HepG2 (cell line): ENCODE measurements at regions not wholly inside any gene's neighbourhood (a gene's known extent, or its start where the extent isn't known, plus 50 kb on each side); places are given as distances from the start of the nearest gene placed in this dataset.
A peak's percentile ranks its signal among the peaks of the same experiment; 100 is the strongest.

Source experiments
- ATF7-NPFF ChIP-seq: sonication (generic); formaldehyde crosslinking; IDR thresholded peaks from 2 replicates; pipeline ENCODE4 v1.8.1; 2023; ENCODE audit warnings: mild to moderate bottlenecking, low read depth, missing genetic modification reagents, moderate library complexity
- BHLHE40 ChIP-seq: IDR thresholded peaks from 2 replicates; pipeline ENCODE4 v1.6.1; 2011; ENCODE audit warnings: low read length, improper control_type of control experiment
- FOSL1 ChIP-seq: sonication (generic); formaldehyde crosslinking; IDR thresholded peaks from 2 replicates; pipeline ENCODE4 v1.9.0; 2021; ENCODE audit warnings: missing genetic modification reagents, borderline replicate concordance
- GTF3A ChIP-seq: sonication (generic); formaldehyde crosslinking; conservative IDR thresholded peaks from 2 replicates; pipeline ENCODE4 v1.4.0; 2020; ENCODE audit warnings: mild to moderate bottlenecking, missing genetic modification reagents
- HOXD1 ChIP-seq: sonication (generic); formaldehyde crosslinking; IDR thresholded peaks from 2 replicates; pipeline ENCODE4 v1.5.0; 2020; ENCODE audit warnings: missing genetic modification reagents
- MTF1 ChIP-seq: sonication (generic); formaldehyde crosslinking; IDR thresholded peaks from 2 replicates; pipeline ENCODE4 v1.5.0; 2020; ENCODE audit warnings: missing genetic modification reagents
- THAP11 ChIP-seq: IDR thresholded peaks from 2 replicates; pipeline ENCODE4 v1.6.1; 2016; ENCODE audit warnings: missing biosample characterization, missing genetic modification reagents
- ZNF333 ChIP-seq: sonication (generic); formaldehyde crosslinking; IDR thresholded peaks from 2 replicates; pipeline ENCODE4 v1.4.0; 2020; ENCODE audit warnings: mild to moderate bottlenecking, missing genetic modification reagents, borderline replicate concordance
- ZSCAN29 ChIP-seq: sonication (generic); formaldehyde crosslinking; conservative IDR thresholded peaks from 2 replicates; pipeline ENCODE4 v1.4.0; 2020; ENCODE audit warnings: mild to moderate bottlenecking, missing genetic modification reagents
- TF ChIP-seq, protein P1 (sequence below): sonication (generic); formaldehyde crosslinking; IDR thresholded peaks from 2 replicates; pipeline ENCODE4 v1.5.0; 2020; ENCODE audit warnings: mild to moderate bottlenecking, missing genetic modification reagents, borderline replicate concordance
- TF ChIP-seq, protein P2 (sequence below): sonication (generic); formaldehyde crosslinking; IDR thresholded peaks from 2 replicates; pipeline ENCODE4 v1.5.1; 2020; ENCODE audit warnings: mild to moderate bottlenecking, missing genetic modification reagents, borderline replicate concordance

- TF ChIP-seq ZNF333 (no peak), MTF1 (CRISPR knock-in tag) (no peak), ATF7-NPFF (CRISPR knock-in tag) (no peak), ZSCAN29 (CRISPR knock-in tag) (0 out of 2 replicates have a peak, but pooled peaks have one; percentile 25), GTF3A (no peak), FOSL1 (CRISPR knock-in tag) (no peak), BHLHE40 (no peak), HOXD1 (CRISPR knock-in tag) (0 out of 2 replicates have a peak, but pooled peaks have one; percentile 57), THAP11 (0 out of 2 replicates have a peak, but pooled peaks have one; percentile 35)
- TF ChIP-seq, protein P1, sequence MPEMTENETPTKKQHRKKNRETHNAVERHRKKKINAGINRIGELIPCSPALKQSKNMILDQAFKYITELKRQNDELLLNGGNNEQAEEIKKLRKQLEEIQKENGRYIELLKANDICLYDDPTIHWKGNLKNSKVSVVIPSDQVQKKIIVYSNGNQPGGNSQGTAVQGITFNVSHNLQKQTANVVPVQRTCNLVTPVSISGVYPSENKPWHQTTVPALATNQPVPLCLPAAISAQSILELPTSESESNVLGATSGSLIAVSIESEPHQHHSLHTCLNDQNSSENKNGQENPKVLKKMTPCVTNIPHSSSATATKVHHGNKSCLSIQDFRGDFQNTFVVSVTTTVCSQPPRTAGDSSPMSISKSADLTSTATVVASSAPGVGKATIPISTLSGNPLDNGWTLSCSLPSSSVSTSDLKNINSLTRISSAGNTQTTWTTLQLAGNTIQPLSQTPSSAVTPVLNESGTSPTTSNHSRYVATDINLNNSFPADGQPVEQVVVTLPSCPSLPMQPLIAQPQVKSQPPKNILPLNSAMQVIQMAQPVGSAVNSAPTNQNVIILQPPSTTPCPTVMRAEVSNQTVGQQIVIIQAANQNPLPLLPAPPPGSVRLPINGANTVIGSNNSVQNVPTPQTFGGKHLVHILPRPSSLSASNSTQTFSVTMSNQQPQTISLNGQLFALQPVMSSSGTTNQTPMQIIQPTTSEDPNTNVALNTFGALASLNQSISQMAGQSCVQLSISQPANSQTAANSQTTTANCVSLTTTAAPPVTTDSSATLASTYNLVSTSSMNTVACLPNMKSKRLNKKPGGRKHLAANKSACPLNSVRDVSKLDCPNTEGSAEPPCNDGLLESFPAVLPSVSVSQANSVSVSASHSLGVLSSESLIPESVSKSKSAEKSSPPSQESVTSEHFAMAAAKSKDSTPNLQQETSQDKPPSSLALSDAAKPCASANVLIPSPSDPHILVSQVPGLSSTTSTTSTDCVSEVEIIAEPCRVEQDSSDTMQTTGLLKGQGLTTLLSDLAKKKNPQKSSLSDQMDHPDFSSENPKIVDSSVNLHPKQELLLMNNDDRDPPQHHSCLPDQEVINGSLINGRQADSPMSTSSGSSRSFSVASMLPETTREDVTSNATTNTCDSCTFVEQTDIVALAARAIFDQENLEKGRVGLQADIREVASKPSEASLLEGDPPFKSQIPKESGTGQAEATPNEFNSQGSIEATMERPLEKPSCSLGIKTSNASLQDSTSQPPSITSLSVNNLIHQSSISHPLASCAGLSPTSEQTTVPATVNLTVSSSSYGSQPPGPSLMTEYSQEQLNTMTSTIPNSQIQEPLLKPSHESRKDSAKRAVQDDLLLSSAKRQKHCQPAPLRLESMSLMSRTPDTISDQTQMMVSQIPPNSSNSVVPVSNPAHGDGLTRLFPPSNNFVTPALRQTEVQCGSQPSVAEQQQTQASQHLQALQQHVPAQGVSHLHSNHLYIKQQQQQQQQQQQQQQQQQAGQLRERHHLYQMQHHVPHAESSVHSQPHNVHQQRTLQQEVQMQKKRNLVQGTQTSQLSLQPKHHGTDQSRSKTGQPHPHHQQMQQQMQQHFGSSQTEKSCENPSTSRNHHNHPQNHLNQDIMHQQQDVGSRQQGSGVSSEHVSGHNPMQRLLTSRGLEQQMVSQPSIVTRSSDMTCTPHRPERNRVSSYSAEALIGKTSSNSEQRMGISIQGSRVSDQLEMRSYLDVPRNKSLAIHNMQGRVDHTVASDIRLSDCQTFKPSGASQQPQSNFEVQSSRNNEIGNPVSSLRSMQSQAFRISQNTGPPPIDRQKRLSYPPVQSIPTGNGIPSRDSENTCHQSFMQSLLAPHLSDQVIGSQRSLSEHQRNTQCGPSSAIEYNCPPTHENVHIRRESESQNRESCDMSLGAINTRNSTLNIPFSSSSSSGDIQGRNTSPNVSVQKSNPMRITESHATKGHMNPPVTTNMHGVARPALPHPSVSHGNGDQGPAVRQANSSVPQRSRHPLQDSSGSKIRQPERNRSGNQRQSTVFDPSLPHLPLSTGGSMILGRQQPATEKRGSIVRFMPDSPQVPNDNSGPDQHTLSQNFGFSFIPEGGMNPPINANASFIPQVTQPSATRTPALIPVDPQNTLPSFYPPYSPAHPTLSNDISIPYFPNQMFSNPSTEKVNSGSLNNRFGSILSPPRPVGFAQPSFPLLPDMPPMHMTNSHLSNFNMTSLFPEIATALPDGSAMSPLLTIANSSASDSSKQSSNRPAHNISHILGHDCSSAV (CRISPR knock-in tag) = no peak
- TF ChIP-seq, protein P2, sequence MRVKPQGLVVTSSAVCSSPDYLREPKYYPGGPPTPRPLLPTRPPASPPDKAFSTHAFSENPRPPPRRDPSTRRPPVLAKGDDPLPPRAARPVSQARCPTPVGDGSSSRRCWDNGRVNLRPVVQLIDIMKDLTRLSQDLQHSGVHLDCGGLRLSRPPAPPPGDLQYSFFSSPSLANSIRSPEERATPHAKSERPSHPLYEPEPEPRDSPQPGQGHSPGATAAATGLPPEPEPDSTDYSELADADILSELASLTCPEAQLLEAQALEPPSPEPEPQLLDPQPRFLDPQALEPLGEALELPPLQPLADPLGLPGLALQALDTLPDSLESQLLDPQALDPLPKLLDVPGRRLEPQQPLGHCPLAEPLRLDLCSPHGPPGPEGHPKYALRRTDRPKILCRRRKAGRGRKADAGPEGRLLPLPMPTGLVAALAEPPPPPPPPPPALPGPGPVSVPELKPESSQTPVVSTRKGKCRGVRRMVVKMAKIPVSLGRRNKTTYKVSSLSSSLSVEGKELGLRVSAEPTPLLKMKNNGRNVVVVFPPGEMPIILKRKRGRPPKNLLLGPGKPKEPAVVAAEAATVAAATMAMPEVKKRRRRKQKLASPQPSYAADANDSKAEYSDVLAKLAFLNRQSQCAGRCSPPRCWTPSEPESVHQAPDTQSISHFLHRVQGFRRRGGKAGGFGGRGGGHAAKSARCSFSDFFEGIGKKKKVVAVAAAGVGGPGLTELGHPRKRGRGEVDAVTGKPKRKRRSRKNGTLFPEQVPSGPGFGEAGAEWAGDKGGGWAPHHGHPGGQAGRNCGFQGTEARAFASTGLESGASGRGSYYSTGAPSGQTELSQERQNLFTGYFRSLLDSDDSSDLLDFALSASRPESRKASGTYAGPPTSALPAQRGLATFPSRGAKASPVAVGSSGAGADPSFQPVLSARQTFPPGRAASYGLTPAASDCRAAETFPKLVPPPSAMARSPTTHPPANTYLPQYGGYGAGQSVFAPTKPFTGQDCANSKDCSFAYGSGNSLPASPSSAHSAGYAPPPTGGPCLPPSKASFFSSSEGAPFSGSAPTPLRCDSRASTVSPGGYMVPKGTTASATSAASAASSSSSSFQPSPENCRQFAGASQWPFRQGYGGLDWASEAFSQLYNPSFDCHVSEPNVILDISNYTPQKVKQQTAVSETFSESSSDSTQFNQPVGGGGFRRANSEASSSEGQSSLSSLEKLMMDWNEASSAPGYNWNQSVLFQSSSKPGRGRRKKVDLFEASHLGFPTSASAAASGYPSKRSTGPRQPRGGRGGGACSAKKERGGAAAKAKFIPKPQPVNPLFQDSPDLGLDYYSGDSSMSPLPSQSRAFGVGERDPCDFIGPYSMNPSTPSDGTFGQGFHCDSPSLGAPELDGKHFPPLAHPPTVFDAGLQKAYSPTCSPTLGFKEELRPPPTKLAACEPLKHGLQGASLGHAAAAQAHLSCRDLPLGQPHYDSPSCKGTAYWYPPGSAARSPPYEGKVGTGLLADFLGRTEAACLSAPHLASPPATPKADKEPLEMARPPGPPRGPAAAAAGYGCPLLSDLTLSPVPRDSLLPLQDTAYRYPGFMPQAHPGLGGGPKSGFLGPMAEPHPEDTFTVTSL = peak; percentile 95
Measured at GRCh38 chr2:239574434-239575156, 173.8 kb upstream of the HDAC4 start (continued).
